ENCODE measurements at regions not wholly inside any gene's neighbourhood (a gene's known extent, or its start where the extent isn't known, plus 50 kb on each side); places are given as distances from the start of the nearest gene placed in this dataset.

- TF ChIP-seq, protein P1, sequence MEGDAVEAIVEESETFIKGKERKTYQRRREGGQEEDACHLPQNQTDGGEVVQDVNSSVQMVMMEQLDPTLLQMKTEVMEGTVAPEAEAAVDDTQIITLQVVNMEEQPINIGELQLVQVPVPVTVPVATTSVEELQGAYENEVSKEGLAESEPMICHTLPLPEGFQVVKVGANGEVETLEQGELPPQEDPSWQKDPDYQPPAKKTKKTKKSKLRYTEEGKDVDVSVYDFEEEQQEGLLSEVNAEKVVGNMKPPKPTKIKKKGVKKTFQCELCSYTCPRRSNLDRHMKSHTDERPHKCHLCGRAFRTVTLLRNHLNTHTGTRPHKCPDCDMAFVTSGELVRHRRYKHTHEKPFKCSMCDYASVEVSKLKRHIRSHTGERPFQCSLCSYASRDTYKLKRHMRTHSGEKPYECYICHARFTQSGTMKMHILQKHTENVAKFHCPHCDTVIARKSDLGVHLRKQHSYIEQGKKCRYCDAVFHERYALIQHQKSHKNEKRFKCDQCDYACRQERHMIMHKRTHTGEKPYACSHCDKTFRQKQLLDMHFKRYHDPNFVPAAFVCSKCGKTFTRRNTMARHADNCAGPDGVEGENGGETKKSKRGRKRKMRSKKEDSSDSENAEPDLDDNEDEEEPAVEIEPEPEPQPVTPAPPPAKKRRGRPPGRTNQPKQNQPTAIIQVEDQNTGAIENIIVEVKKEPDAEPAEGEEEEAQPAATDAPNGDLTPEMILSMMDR (IDR thresholded peaks at IDR 0.05; ENCODE audit: poor library complexity): no peak
- no peak for TF ChIP-seq EZH2 (IDR thresholded peaks at IDR 0.05; ENCODE audit: borderline replicate concordance)
These were observed 80.4 kb downstream of the CT47B1 start for GRCh38 chrX:120795301-120795700.
